NCI-H1436 (cell line): ENCODE measurements at regions not wholly inside any gene's neighbourhood (a gene's known extent, or its start where the extent isn't known, plus 50 kb on each side); places are given as distances from the start of the nearest gene placed in this dataset.

Experiments
- DNase-seq: peaks from one replicate; lab custom pipeline; 2025; lab: John Stamatoyannopoulos, UW

GRCh38 chr2:111695441-111696007 is 188.5 kb downstream of the ANAPC1 start:
- no peak for DNase-seq

GRCh38 chr2:111696226-111696625 is 187.8 kb downstream of the ANAPC1 start:
- DNase-seq: no peak

GRCh38 chr2:111697560-111697959 is 186.4 kb downstream of the ANAPC1 start:
- no peak for DNase-seq

- DNase-seq: no peak
Observed at GRCh38 chr2:111698089-111698488, 185.9 kb downstream of the ANAPC1 start.

GRCh38 chr2:111698743-111699554 is 185.0 kb downstream of the ANAPC1 start:
- DNase-seq: no peak

- DNase-seq: no peak
Observed at GRCh38 chr2:111701266-111701665, 182.7 kb downstream of the ANAPC1 start.

GRCh38 chr2:111701798-111702118 is 182.2 kb downstream of the ANAPC1 start:
- no peak for DNase-seq

- peak; percentile 38 for DNase-seq
Observed at GRCh38 chr2:111702119-111702803, 181.7 kb downstream of the ANAPC1 start.

- DNase-seq: no peak
Observed at GRCh38 chr2:111702804-111703196, 181.2 kb downstream of the ANAPC1 start.

- no peak for DNase-seq
Observed at GRCh38 chr2:111703759-111704158, 180.2 kb downstream of the ANAPC1 start.

- DNase-seq: no peak
Observed at GRCh38 chr2:111704246-111704645, 179.7 kb downstream of the ANAPC1 start.

GRCh38 chr2:111705239-111705638 is 178.8 kb downstream of the ANAPC1 start:
- DNase-seq: no peak

GRCh38 chr2:111705711-111706336 is 178.2 kb downstream of the ANAPC1 start:
- DNase-seq: no peak

GRCh38 chr2:111706481-111707001 is 177.5 kb downstream of the ANAPC1 start:
- DNase-seq: no peak

GRCh38 chr2:111707700-111708099 is 176.3 kb downstream of the ANAPC1 start:
- DNase-seq: no peak

GRCh38 chr2:111708476-111709180 is 175.4 kb downstream of the ANAPC1 start:
- DNase-seq: no peak

GRCh38 chr2:111709321-111709720 is 174.7 kb downstream of the ANAPC1 start:
- DNase-seq: no peak

- no peak for DNase-seq
Observed at GRCh38 chr2:111710085-111710484, 173.9 kb downstream of the ANAPC1 start.

GRCh38 chr2:111710613-111711012 is 173.4 kb downstream of the ANAPC1 start:
- no peak for DNase-seq

- no peak for DNase-seq
Observed at GRCh38 chr2:111711270-111711669, 172.7 kb downstream of the ANAPC1 start.

- no peak for DNase-seq
Observed at GRCh38 chr2:111712361-111712760, 171.6 kb downstream of the ANAPC1 start.

- DNase-seq: no peak
Observed at GRCh38 chr2:111712940-111713515, 171.0 kb downstream of the ANAPC1 start.
